Astrocyte (in vitro differentiated cells and primary cell): ENCODE measurements at regions not wholly inside any gene's neighbourhood (a gene's known extent, or its start where the extent isn't known, plus 50 kb on each side); places are given as distances from the start of the nearest gene placed in this dataset.

Experiments used
- DNase-seq: peaks from one replicate; pipeline ENCODE4 v3.0.0-alpha.2; 2010; ENCODE audit warnings: low read depth
- FAIRE-seq: peaks from 2 replicates; lab custom pipeline; 2011; peaks lifted over from hg19 to GRCh38; lab: Jason Lieb, UNC
- H2AFZ ChIP-seq: 2 replicates; pipeline ENCODE4 v1.6.0; 2012; ENCODE audit warnings: low read depth, low read length, inconsistent platforms
- H3K27ac ChIP-seq: 2 replicates; pipeline ENCODE4 v1.5.1; 2011; ENCODE audit warnings: low read depth, low read length, inconsistent platforms
- H3K27me3 ChIP-seq: 2 replicates; pipeline ENCODE4 v1.6.0; 2011; ENCODE audit warnings: low read length, inconsistent platforms; ENCODE audit not compliant: insufficient read depth
- H3K36me3 ChIP-seq: 2 replicates; pipeline ENCODE4 v1.5.1; 2011; ENCODE audit warnings: low read length, inconsistent platforms; ENCODE audit not compliant: insufficient read depth
- H3K4me1 ChIP-seq: 2 replicates; pipeline ENCODE4 v1.5.1; 2011; ENCODE audit warnings: low read length, inconsistent platforms; ENCODE audit not compliant: insufficient read depth
- H3K4me2 ChIP-seq: 2 replicates; pipeline ENCODE4 v1.6.0; 2012; ENCODE audit warnings: low read length, inconsistent platforms
- H3K4me3 ChIP-seq: 2 replicates; pipeline ENCODE4 v1.5.1; 2011; ENCODE audit warnings: low read depth, mild to moderate bottlenecking, low read length, inconsistent platforms; ENCODE audit not compliant: insufficient read depth
- H3K79me2 ChIP-seq: 2 replicates; pipeline ENCODE4 v1.6.0; 2012; ENCODE audit warnings: mild to moderate bottlenecking, low read length, inconsistent platforms; ENCODE audit not compliant: insufficient read depth
- H3K9ac ChIP-seq: 2 replicates; pipeline ENCODE4 v1.6.0; 2012; ENCODE audit warnings: mild to moderate bottlenecking, low read length, inconsistent platforms
- H3K9me3 ChIP-seq: 2 replicates; pipeline ENCODE4 v1.5.1; 2012; ENCODE audit warnings: low read depth, mild to moderate bottlenecking, low read length, inconsistent platforms; ENCODE audit not compliant: insufficient read depth
- H4K20me1 ChIP-seq: 2 replicates; pipeline ENCODE4 v1.6.0; 2012; ENCODE audit warnings: low read length, inconsistent platforms; ENCODE audit not compliant: insufficient read depth
- H3K27ac Mint-ChIP-seq: one replicate; pipeline ENCODE4 v1.8.0; 2021; ENCODE audit warnings: mild to moderate bottlenecking, mixed read lengths; ENCODE audit not compliant: unreplicated experiment
- H3K27me3 Mint-ChIP-seq: one replicate; pipeline ENCODE4 v1.8.0; 2021; ENCODE audit warnings: low read depth, mixed read lengths; ENCODE audit not compliant: unreplicated experiment
- H3K36me3 Mint-ChIP-seq: one replicate; pipeline ENCODE4 v1.8.0; 2021; ENCODE audit warnings: low read depth, mixed read lengths; ENCODE audit not compliant: unreplicated experiment
- H3K4me1 Mint-ChIP-seq: one replicate; pipeline ENCODE4 v1.8.0; 2021; ENCODE audit warnings: low read depth, mixed read lengths; ENCODE audit not compliant: unreplicated experiment
- H3K4me3 Mint-ChIP-seq: one replicate; pipeline ENCODE4 v1.8.0; 2021; ENCODE audit warnings: mild to moderate bottlenecking, moderate library complexity, mixed read lengths; ENCODE audit not compliant: unreplicated experiment
- H3K9me3 Mint-ChIP-seq: one replicate; pipeline ENCODE4 v1.8.0; 2021; ENCODE audit warnings: mild to moderate bottlenecking, mixed read lengths; ENCODE audit not compliant: unreplicated experiment
- CTCF ChIP-seq: IDR thresholded peaks from 2 replicates; pipeline ENCODE4 v1.5.1; 2011; ENCODE audit warnings: low read depth, mild to moderate bottlenecking, inconsistent platforms, low read length, moderate library complexity; ENCODE audit not compliant: insufficient read depth
- EZH2 ChIP-seq: IDR thresholded peaks from 2 replicates; pipeline ENCODE4 v1.6.1; 2012; ENCODE audit warnings: mild to moderate bottlenecking, low read length, inconsistent platforms; ENCODE audit not compliant: insufficient read depth

- Histone ChIP-seq H3K4me3 (no peak overlapping the region), H3K27ac (no peak overlapping the region), H3K36me3 (peaks cover 8% of the 10 kb centered on the region), H3K9me3 (no peaks in the 10 kb centered on the region), H3K4me1 (no peaks in the 10 kb centered on the region), H3K79me2 (peaks cover 95% of the 10 kb centered on the region), H3K27me3 (no peaks in the 10 kb centered on the region), H3K9ac (no peak overlapping the region), H3K4me2 (no peak overlapping the region), H2AFZ (no peak overlapping the region), H4K20me1 (peaks cover 99% of the 10 kb centered on the region)
- TF ChIP-seq EZH2 (no peak), CTCF (no peak)
- no peak for FAIRE-seq
- no peaks in the 10 kb centered on the region for H3K27me3 Mint-ChIP-seq
- H3K27ac Mint-ChIP-seq = peak overlapping the region; percentile 37
- peaks cover 14% of the 10 kb centered on the region for H3K4me1 Mint-ChIP-seq
- peaks cover 28% of the 10 kb centered on the region for H3K36me3 Mint-ChIP-seq
- no peaks in the 10 kb centered on the region for H3K9me3 Mint-ChIP-seq
- no peak for DNase-seq
- no peak overlapping the region for H3K4me3 Mint-ChIP-seq
These were observed 79.6 kb downstream of the NCOR2 start for GRCh38 chr12:124487834-124488165.

- peaks cover 99% of the 10 kb centered on the region for H4K20me1 ChIP-seq
- TF ChIP-seq CTCF (no peak), EZH2 (no peak)
- no peak overlapping the region for H3K9ac ChIP-seq
- no peak overlapping the region for H3K4me3 ChIP-seq
- no peak overlapping the region for H2AFZ ChIP-seq
- H3K4me1 ChIP-seq = no peaks in the 10 kb centered on the region
- no peaks in the 10 kb centered on the region for H3K27me3 ChIP-seq
- Mint-ChIP-seq H3K4me3 (no peak overlapping the region), H3K9me3 (no peaks in the 10 kb centered on the region), H3K36me3 (peaks cover 28% of the 10 kb centered on the region), H3K4me1 (peaks cover 14% of the 10 kb centered on the region), H3K27me3 (no peaks in the 10 kb centered on the region), H3K27ac (peak overlapping the region; percentile 11)
- DNase-seq = no peak
- no peak overlapping the region for H3K4me2 ChIP-seq
- no peak overlapping the region for H3K27ac ChIP-seq
- peaks cover 95% of the 10 kb centered on the region for H3K79me2 ChIP-seq
- H3K9me3 ChIP-seq = no peaks in the 10 kb centered on the region
- FAIRE-seq = no peak
- peaks cover 8% of the 10 kb centered on the region for H3K36me3 ChIP-seq
These were observed 80.2 kb downstream of the NCOR2 start for GRCh38 chr12:124487066-124487833.

GRCh38 chr12:124486346-124486963 is 81.0 kb downstream of the NCOR2 start:
- no peak for TF ChIP-seq EZH2
- TF ChIP-seq CTCF = no peak
- Histone ChIP-seq H2AFZ (no peak overlapping the region), H3K9me3 (no peaks in the 10 kb centered on the region), H3K9ac (no peak overlapping the region), H4K20me1 (peaks cover 99% of the 10 kb centered on the region), H3K4me2 (no peak overlapping the region), H3K4me3 (no peak overlapping the region), H3K79me2 (peaks cover 88% of the 10 kb centered on the region), H3K4me1 (peaks cover 2% of the 10 kb centered on the region), H3K27ac (no peak overlapping the region), H3K27me3 (no peaks in the 10 kb centered on the region), H3K36me3 (peaks cover 5% of the 10 kb centered on the region)
- no peak overlapping the region for H3K27ac Mint-ChIP-seq
- DNase-seq = no peak
- no peaks in the 10 kb centered on the region for H3K27me3 Mint-ChIP-seq
- no peak for FAIRE-seq
- H3K4me3 Mint-ChIP-seq = no peak overlapping the region
- peaks cover 14% of the 10 kb centered on the region for H3K4me1 Mint-ChIP-seq
- H3K9me3 Mint-ChIP-seq = no peaks in the 10 kb centered on the region
- H3K36me3 Mint-ChIP-seq = peaks cover 28% of the 10 kb centered on the region
